ENCODE measurements at regions not wholly inside any gene's neighbourhood (a gene's known extent, or its start where the extent isn't known, plus 50 kb on each side); places are given as distances from the start of the nearest gene placed in this dataset.

GRCh38 chr4:131531087-131531486 lies 1618.0 kb upstream of the PCDH10 start:
- no peak for TF ChIP-seq CTCF (IDR thresholded peaks at IDR 0.05; ENCODE audit: control insufficient read depth, insufficient read depth, low read depth, low read length, missing control alignments)
- no peak for DNase-seq (ENCODE audit: low read depth)
- no peak overlapping the region for H3K4me3 ChIP-seq (ENCODE audit: control insufficient read depth, low read depth, low read length)

- H3K4me3 ChIP-seq (ENCODE audit: control insufficient read depth, low read depth, low read length), result no peak overlapping the region
- DNase-seq (ENCODE audit: low read depth), result no peak
- TF ChIP-seq CTCF (IDR thresholded peaks at IDR 0.05; ENCODE audit: control insufficient read depth, insufficient read depth, low read depth, low read length, missing control alignments), result no peak
These were observed 1614.0 kb upstream of the PCDH10 start for GRCh38 chr4:131534944-131535645.

GRCh38 chr4:131540256-131540655 lies 1608.8 kb upstream of the PCDH10 start:
- no peak for DNase-seq (ENCODE audit: low read depth)
- no peak overlapping the region for H3K4me3 ChIP-seq (ENCODE audit: control insufficient read depth, low read depth, low read length)
- TF ChIP-seq CTCF (IDR thresholded peaks at IDR 0.05; ENCODE audit: control insufficient read depth, insufficient read depth, low read depth, low read length, missing control alignments), result no peak

GRCh38 chr4:131547506-131547981 lies 1601.5 kb upstream of the PCDH10 start:
- DNase-seq (ENCODE audit: low read depth), result no peak
- TF ChIP-seq CTCF (IDR thresholded peaks at IDR 0.05; ENCODE audit: control insufficient read depth, insufficient read depth, low read depth, low read length, missing control alignments), result no peak
- no peak overlapping the region for H3K4me3 ChIP-seq (ENCODE audit: control insufficient read depth, low read depth, low read length)

- H3K4me3 ChIP-seq (ENCODE audit: control insufficient read depth, low read depth, low read length), result no peak overlapping the region
- TF ChIP-seq CTCF (IDR thresholded peaks at IDR 0.05; ENCODE audit: control insufficient read depth, insufficient read depth, low read depth, low read length, missing control alignments), result no peak
- no peak for DNase-seq (ENCODE audit: low read depth)
These were observed 1597.8 kb upstream of the PCDH10 start for GRCh38 chr4:131551306-131551705.

GRCh38 chr4:131566026-131566425 lies 1583.1 kb upstream of the PCDH10 start:
- no peak overlapping the region for H3K4me3 ChIP-seq (ENCODE audit: control insufficient read depth, low read depth, low read length)
- no peak for DNase-seq (ENCODE audit: low read depth)
- TF ChIP-seq CTCF (IDR thresholded peaks at IDR 0.05; ENCODE audit: control insufficient read depth, insufficient read depth, low read depth, low read length, missing control alignments), result no peak
